Liver (tissue), 8 donors: ENCODE measurements at regions not wholly inside any gene's neighbourhood (a gene's known extent, or its start where the extent isn't known, plus 50 kb on each side); places are given as distances from the start of the nearest gene placed in this dataset.

Experiments used
- DNase-seq: peaks from one replicate; pipeline ENCODE4 v3.0.0-alpha.2; 2017; ENCODE audit warnings: low spot score
- H3K27ac ChIP-seq, 2 donors: one replicate each; pipeline ENCODE4 v1.7.0; 2013; ENCODE audit warnings: inconsistent platforms in 2 of 2, low read length in 2 of 2, control low read depth in 1 of 2, low read depth in 1 of 2, mild to moderate bottlenecking in 1 of 2
- H3K27me3 ChIP-seq, 4 donors: one replicate each; pipeline versions ENCODE4 v1.6.1 to v1.7.0; 2013; ENCODE audit warnings: low read length in 3 of 4, inconsistent platforms in 1 of 4, mild to moderate bottlenecking in 1 of 4, moderate library complexity in 1 of 4; ENCODE audit not compliant: control insufficient read depth in 4 of 4, insufficient read depth in 4 of 4
- H3K36me3 ChIP-seq, 4 donors: one replicate each; pipeline versions ENCODE4 v1.6.1 to v1.7.0; 2013; ENCODE audit warnings: low read length in 3 of 4, mild to moderate bottlenecking in 3 of 4, low read depth in 1 of 4, moderate library complexity in 1 of 4; ENCODE audit not compliant: control insufficient read depth in 4 of 4, insufficient read depth in 3 of 4
- H3K4me1 ChIP-seq, 4 donors: one replicate each; pipeline versions ENCODE4 v1.6.1 to v1.7.0; 2013; ENCODE audit warnings: low read length in 3 of 4, mild to moderate bottlenecking in 3 of 4, moderate library complexity in 1 of 4; ENCODE audit not compliant: control insufficient read depth in 4 of 4, insufficient read depth in 4 of 4
- H3K4me3 ChIP-seq, 3 donors: one replicate each; pipeline versions ENCODE4 v1.6.1 to v1.7.0; 2013; ENCODE audit warnings: low read length in 3 of 3, control low read depth in 1 of 3, low read depth in 1 of 3, mild to moderate bottlenecking in 1 of 3
- H3K9ac ChIP-seq, 2 donors: one replicate each; pipeline ENCODE4 v1.7.0; 2013; ENCODE audit warnings: low read length in 2 of 2, mild to moderate bottlenecking in 2 of 2, moderate library complexity in 2 of 2, control low read depth in 1 of 2, low read depth in 1 of 2
- H3K9me3 ChIP-seq, 4 donors: one replicate each; pipeline versions ENCODE4 v1.6.1 to v1.7.0; 2013; ENCODE audit warnings: low read length in 3 of 4; ENCODE audit not compliant: control insufficient read depth in 4 of 4
- ATF3 ChIP-seq: IDR thresholded peaks from 2 replicates; pipeline ENCODE4 v1.6.1; 2016; ENCODE audit warnings: antibody characterized with exemption
- CTCF ChIP-seq: fragments of 150-350 bp; IDR thresholded peaks from 2 replicates; pipeline ENCODE4 v1.5.1; 2017; ENCODE audit warnings: improper control_type of control experiment, low read depth, low read length; ENCODE audit not compliant: missing input control
- EGR1 ChIP-seq, 2 donors: IDR thresholded peaks; 2 replicates each; pipeline ENCODE4 v1.6.1; 2016 to 2018; ENCODE audit warnings: antibody characterized with exemption in 2 of 2, low read depth in 2 of 2
- FOXA1 ChIP-seq: IDR thresholded peaks from 2 replicates; pipeline ENCODE4 v1.6.1; 2016; ENCODE audit warnings: antibody characterized with exemption
- FOXA2 ChIP-seq: IDR thresholded peaks from 2 replicates; pipeline ENCODE4 v1.6.1; 2016; ENCODE audit warnings: antibody characterized with exemption
- GABPA ChIP-seq, 2 donors: IDR thresholded peaks in 1 of 2; conservative IDR thresholded peaks in 1 of 2; 2 replicates each; pipeline ENCODE4 v1.6.1; 2016; ENCODE audit warnings: antibody characterized with exemption in 2 of 2, mild to moderate bottlenecking in 1 of 2, moderate library complexity in 1 of 2
- HNF4A ChIP-seq, 2 donors: conservative IDR thresholded peaks; 2 replicates each; pipeline ENCODE4 v1.6.1; 2016; ENCODE audit warnings: antibody characterized with exemption in 2 of 2, mild to moderate bottlenecking in 2 of 2
- HNF4G ChIP-seq: IDR thresholded peaks from 2 replicates; pipeline ENCODE4 v1.6.1; 2016; ENCODE audit warnings: antibody characterized with exemption
- JUND ChIP-seq, 2 donors: IDR thresholded peaks; 2 replicates each; pipeline ENCODE4 v1.6.1; 2016; ENCODE audit warnings: antibody characterized with exemption in 2 of 2
- NR2F2 ChIP-seq: IDR thresholded peaks from 2 replicates; pipeline ENCODE4 v1.6.1; 2016; ENCODE audit warnings: antibody characterized with exemption
- RAD21 ChIP-seq, 2 donors: IDR thresholded peaks; 2 replicates each; pipeline ENCODE4 v1.6.1; 2016; ENCODE audit warnings: antibody characterized with exemption in 2 of 2, mild to moderate bottlenecking in 2 of 2
- REST ChIP-seq: IDR thresholded peaks from 2 replicates; pipeline ENCODE4 v1.6.1; 2016; ENCODE audit warnings: antibody characterized with exemption, mild to moderate bottlenecking
- RXRA ChIP-seq, 2 donors: IDR thresholded peaks; 2 replicates each; pipeline ENCODE4 v1.6.1; 2017 to 2018; ENCODE audit warnings: antibody characterized with exemption in 2 of 2, mild to moderate bottlenecking in 1 of 2
- SP1 ChIP-seq: IDR thresholded peaks from 2 replicates; pipeline ENCODE4 v1.6.1; 2018; ENCODE audit warnings: antibody characterized with exemption, mild to moderate bottlenecking
- TAF1 ChIP-seq: conservative IDR thresholded peaks from 2 replicates; pipeline ENCODE4 v1.6.1; 2016; ENCODE audit warnings: antibody characterized with exemption, mild to moderate bottlenecking
- YY1 ChIP-seq: IDR thresholded peaks from 2 replicates; pipeline ENCODE4 v1.6.1; 2016; ENCODE audit warnings: antibody characterized with exemption, mild to moderate bottlenecking
- ZBTB33 ChIP-seq: IDR thresholded peaks from 2 replicates; pipeline ENCODE4 v1.6.1; 2016; ENCODE audit warnings: antibody characterized with exemption
- WGBS: extraction: QIAGEN DNeasy Blood & Tissue Kit; methylation state at CpG from one replicate; pipeline ENCODE4 v1.1.7; 2013; 5-methylcytosine and 5-hydroxymethylcytosine counted together
- TF ChIP-seq, protein P1 (sequence below): IDR thresholded peaks from 2 replicates; pipeline ENCODE4 v1.6.1; 2016; ENCODE audit warnings: antibody characterized with exemption
- donor health status: healthy.
- donor health status: healthy.
- donor health status: healthy.
- donor health status: healthy.
- donor health status: healthy.

DNA sequence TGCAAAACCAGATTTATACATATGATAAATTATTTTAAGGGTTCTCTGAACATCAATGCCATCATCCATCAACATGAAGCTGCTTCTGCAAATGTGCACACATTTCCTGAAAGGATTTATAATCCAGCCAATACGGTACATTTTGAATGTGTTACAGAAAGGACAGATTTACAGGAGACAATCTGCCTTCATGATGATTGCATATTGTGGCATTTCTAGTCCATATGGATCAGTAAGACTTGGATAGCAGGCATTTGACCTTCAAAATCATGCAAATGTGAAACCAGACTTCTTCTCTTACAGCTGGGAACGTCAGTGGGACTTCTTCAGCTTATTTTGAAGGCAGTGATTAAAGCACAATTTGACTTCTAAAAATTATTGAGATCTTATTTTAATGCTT lies 217.3 kb upstream of the GK2 start (continued):
- no peak for TF ChIP-seq ZBTB33

- Histone ChIP-seq H3K4me1 (no peaks in the 10 kb centered on the region), H3K9ac (no peak overlapping the region), H3K27ac (no peak overlapping the region), H3K36me3 (no peaks in the 10 kb centered on the region), H3K27me3 (peaks cover 0 to 3% (median 0%) of the 10 kb centered on the region in 4 donors), H3K4me3 (no peak overlapping the region), H3K9me3 (peaks cover 0 to 2% (median 0%) of the 10 kb centered on the region in 4 donors)
- WGBS: 76% methylated on average over 12 of the region's 12 CpGs
- no peak for DNase-seq
- TF ChIP-seq RAD21 (IDR thresholded peaks at IDR 0.05): no peak
- no peak for TF ChIP-seq ZBTB33
- no peak for TF ChIP-seq SP1
- TF ChIP-seq REST: no peak
- TF ChIP-seq YY1: no peak
- TF ChIP-seq, protein P1, sequence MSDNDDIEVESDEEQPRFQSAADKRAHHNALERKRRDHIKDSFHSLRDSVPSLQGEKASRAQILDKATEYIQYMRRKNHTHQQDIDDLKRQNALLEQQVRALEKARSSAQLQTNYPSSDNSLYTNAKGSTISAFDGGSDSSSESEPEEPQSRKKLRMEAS: no peak
- no peak for TF ChIP-seq GABPA (IDR thresholded peaks at IDR 0.05 in 1 of 2, conservative IDR thresholded peaks at IDR 0.05 in 1 of 2)
- TF ChIP-seq NR2F2: no peak
- TF ChIP-seq HNF4A (conservative IDR thresholded peaks at IDR 0.05): no peak
- TF ChIP-seq RXRA (IDR thresholded peaks at IDR 0.05): no peak
- TF ChIP-seq FOXA1: no peak
- no peak for TF ChIP-seq FOXA2
- TF ChIP-seq TAF1: no peak
- TF ChIP-seq HNF4G: no peak
- no peak for TF ChIP-seq JUND (IDR thresholded peaks at IDR 0.05)
- TF ChIP-seq CTCF: no peak
- TF ChIP-seq EGR1 (IDR thresholded peaks at IDR 0.05; ENCODE audit: low read depth in 2 of 2): no peak
- no peak for TF ChIP-seq ATF3
Measured at GRCh38 chr4:79623021-79623870, 215.2 kb upstream of the GK2 start.
